Chondrocyte (in vitro differentiated cells): ENCODE measurements at regions not wholly inside any gene's neighbourhood (a gene's known extent, or its start where the extent isn't known, plus 50 kb on each side); places are given as distances from the start of the nearest gene placed in this dataset.

ENCODE experiments used
- DNase-seq: peaks from one replicate; pipeline ENCODE4 v3.0.0; 2021; ENCODE audit warnings: mixed read lengths, low spot score
- H3K27ac Mint-ChIP-seq: one replicate; pipeline ENCODE4 v1.8.0; 2021; ENCODE audit warnings: mild to moderate bottlenecking, moderate library complexity, mixed read lengths; ENCODE audit not compliant: unreplicated experiment
- H3K27me3 Mint-ChIP-seq: 2 replicates; pipeline ENCODE4 v1.8.0; 2021; ENCODE audit warnings: low read depth, mixed read lengths
- H3K36me3 Mint-ChIP-seq: 2 replicates; pipeline ENCODE4 v1.8.0; 2021; ENCODE audit warnings: low read depth, mixed read lengths
- H3K4me1 Mint-ChIP-seq: 2 replicates; pipeline ENCODE4 v1.8.0; 2021; ENCODE audit warnings: low read depth, mild to moderate bottlenecking, mixed read lengths
- H3K4me3 Mint-ChIP-seq: one replicate; pipeline ENCODE4 v1.8.0; 2021; ENCODE audit warnings: mild to moderate bottlenecking, moderate library complexity, mixed read lengths; ENCODE audit not compliant: unreplicated experiment
- H3K9me3 Mint-ChIP-seq: 2 replicates; pipeline ENCODE4 v1.8.0; 2021; ENCODE audit warnings: low read depth, mixed read lengths
- TF ChIP-seq, protein P1 (sequence below): fragments of 200-600 bp; sonication (generic); IDR thresholded peaks from 2 replicates; pipeline ENCODE4 v1.5.0; 2021; ENCODE audit warnings: antibody characterized with exemption, mild to moderate bottlenecking, moderate library complexity

DNA sequence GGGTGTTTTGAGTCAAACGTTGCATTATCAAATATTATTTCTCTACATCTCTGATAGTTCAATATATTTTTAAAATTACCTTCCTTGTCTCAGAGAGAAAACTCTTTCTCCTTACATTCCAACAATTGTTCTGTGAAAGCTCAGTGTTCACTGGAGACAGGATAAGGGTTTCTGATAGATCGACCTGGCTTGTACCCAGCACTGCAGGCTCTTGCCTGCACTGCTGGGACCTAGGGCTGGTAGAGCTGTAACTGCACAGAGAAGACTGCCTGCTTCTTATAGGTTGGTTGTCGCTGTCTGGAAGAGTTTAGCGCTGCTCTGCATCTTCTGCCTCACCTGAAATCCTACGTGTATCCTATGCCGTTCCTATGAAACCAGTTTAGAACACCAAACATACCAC lies 249.9 kb upstream of the LRTM1 start:
- Mint-ChIP-seq H3K4me1 (no peaks in the 10 kb centered on the region), H3K9me3 (peaks cover 3% of the 10 kb centered on the region), H3K4me3 (no peak overlapping the region), H3K36me3 (no peaks in the 10 kb centered on the region), H3K27ac (no peak overlapping the region), H3K27me3 (peaks cover 4% of the 10 kb centered on the region)
- TF ChIP-seq, protein P1, sequence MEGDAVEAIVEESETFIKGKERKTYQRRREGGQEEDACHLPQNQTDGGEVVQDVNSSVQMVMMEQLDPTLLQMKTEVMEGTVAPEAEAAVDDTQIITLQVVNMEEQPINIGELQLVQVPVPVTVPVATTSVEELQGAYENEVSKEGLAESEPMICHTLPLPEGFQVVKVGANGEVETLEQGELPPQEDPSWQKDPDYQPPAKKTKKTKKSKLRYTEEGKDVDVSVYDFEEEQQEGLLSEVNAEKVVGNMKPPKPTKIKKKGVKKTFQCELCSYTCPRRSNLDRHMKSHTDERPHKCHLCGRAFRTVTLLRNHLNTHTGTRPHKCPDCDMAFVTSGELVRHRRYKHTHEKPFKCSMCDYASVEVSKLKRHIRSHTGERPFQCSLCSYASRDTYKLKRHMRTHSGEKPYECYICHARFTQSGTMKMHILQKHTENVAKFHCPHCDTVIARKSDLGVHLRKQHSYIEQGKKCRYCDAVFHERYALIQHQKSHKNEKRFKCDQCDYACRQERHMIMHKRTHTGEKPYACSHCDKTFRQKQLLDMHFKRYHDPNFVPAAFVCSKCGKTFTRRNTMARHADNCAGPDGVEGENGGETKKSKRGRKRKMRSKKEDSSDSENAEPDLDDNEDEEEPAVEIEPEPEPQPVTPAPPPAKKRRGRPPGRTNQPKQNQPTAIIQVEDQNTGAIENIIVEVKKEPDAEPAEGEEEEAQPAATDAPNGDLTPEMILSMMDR, result no peak
- no peak for DNase-seq

DNA sequence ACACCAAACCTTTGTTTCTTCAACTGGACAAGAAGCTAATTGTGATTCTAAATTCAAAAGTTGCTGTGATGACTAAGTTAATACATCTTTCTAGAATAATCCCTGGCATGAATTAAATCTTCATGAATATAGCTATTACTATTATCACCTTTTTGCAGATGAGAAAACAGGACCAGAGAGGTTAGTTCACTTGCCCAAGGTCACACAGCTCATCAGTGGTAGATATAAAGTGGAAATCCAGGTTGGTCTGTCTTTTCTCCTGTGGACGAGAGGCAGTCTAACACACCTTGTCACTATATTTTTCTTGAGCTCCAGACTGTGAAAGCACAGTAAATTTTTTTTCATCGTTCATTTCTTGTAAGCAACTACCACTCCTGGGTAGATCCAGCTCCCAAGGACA lies 247.6 kb upstream of the LRTM1 start:
- H3K36me3 Mint-ChIP-seq, result no peaks in the 10 kb centered on the region
- H3K27ac Mint-ChIP-seq, result no peak overlapping the region
- peaks cover 6% of the 10 kb centered on the region for H3K9me3 Mint-ChIP-seq
- no peak overlapping the region for H3K4me3 Mint-ChIP-seq
- no peak for DNase-seq
- peaks cover 4% of the 10 kb centered on the region for H3K27me3 Mint-ChIP-seq
- peaks cover under 1% of the 10 kb centered on the region for H3K4me1 Mint-ChIP-seq
- TF ChIP-seq, protein P1, result no peak

DNA sequence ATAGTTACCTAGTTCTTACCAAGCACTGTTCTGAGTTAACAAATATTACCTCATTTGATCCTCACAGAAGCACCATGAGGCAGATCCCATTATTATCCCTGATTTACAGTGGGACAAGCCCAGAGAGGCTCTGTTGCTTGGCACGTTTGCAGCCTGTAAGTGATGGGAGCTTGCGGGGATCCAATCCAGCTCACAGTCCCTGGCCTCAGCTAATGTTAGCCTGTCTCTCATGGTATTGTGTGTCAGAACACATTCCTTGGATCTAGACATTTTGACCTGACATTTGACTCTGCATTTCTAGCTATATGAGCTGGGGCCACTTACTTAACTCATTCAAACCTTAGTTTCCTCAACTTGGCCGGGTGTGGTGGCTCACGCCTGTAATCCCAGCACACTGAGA lies 246.9 kb upstream of the LRTM1 start:
- peaks cover 6% of the 10 kb centered on the region for H3K9me3 Mint-ChIP-seq
- no peak overlapping the region for H3K27ac Mint-ChIP-seq
- H3K36me3 Mint-ChIP-seq, result no peaks in the 10 kb centered on the region
- peaks cover 4% of the 10 kb centered on the region for H3K27me3 Mint-ChIP-seq
- TF ChIP-seq, protein P1, result no peak
- DNase-seq, result no peak
- no peak overlapping the region for H3K4me3 Mint-ChIP-seq
- H3K4me1 Mint-ChIP-seq, result peaks cover 7% of the 10 kb centered on the region

DNA sequence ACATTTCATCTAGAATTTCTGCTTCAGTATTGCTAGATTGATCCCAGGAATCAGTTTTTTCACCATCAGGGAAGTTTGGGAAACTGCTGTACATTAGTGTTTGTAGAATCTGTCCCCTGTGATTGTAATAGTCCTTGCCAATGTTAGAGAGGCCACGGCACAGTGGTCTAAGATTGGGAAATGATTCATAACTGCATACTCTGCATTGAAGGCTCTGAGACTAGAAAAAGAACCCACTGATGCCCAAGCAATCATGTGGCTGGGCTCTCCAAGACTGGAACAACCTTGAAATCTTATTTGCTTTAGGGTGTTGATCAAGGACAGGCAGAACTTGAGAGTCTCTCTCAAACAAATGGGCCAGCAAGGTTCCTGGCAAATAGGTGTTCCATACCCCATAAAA lies 245.6 kb upstream of the LRTM1 start:
- Mint-ChIP-seq H3K27me3 (peaks cover 1% of the 10 kb centered on the region), H3K27ac (no peak overlapping the region), H3K36me3 (no peaks in the 10 kb centered on the region), H3K4me3 (no peak overlapping the region), H3K4me1 (peaks cover 19% of the 10 kb centered on the region), H3K9me3 (peaks cover 6% of the 10 kb centered on the region)
- DNase-seq, result no peak
- TF ChIP-seq, protein P1, result no peak

DNA sequence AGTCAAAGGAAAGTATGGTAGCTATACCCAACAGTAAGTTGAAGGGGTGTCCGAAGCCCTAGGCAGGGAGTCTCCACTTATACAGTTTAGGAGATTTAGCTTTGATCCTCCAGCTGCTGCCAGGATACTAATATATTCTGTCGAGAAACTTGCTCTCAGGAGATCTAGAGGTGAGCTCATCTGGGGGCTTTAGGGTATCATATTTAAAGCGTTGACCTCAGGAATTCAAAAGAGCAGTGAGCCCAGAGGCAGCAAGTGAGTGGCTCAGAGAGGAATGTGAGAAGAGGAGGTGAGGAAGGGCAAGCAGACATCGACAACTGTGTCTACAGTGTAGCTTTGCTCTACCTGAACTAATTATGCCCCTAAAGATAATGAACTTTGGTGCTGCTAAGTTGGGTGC lies 245.1 kb upstream of the LRTM1 start:
- no peak overlapping the region for H3K27ac Mint-ChIP-seq
- H3K9me3 Mint-ChIP-seq, result peaks cover 6% of the 10 kb centered on the region
- TF ChIP-seq, protein P1, result no peak
- no peak overlapping the region for H3K4me3 Mint-ChIP-seq
- H3K4me1 Mint-ChIP-seq, result peaks cover 19% of the 10 kb centered on the region
- no peak for DNase-seq
- H3K36me3 Mint-ChIP-seq, result no peaks in the 10 kb centered on the region
- H3K27me3 Mint-ChIP-seq, result peaks cover under 1% of the 10 kb centered on the region
